ENCODE measurements at regions not wholly inside any gene's neighbourhood (a gene's known extent, or its start where the extent isn't known, plus 50 kb on each side); places are given as distances from the start of the nearest gene placed in this dataset.
"Not testable (repeated sequence)": the region's sequence is repeated elsewhere in the genome, so short reads cannot be mapped to it uniquely, and the experiment has no call there.

DNA sequence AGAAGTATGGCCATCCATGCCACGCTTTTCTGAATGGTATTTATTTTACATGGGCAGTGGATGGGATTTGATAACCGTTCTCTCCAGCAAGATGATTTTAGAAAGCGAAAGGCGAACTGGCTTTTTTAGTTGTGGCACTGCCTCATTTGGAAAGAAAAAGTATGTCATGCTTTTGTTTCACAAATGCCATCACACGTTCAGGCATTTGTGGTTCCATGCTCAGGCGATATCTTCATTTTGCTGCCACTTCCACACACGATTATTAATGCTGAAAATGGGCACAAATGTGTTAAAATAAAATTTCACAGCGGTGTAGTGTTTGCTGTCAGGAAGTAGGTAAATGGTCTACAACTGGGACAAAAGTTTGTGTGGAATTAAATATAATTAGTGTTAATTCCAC is 328.1 kb downstream of the BCL2L11 start:
- DNase-seq (ENCODE audit: low spot score) = not testable (repeated sequence)

DNA sequence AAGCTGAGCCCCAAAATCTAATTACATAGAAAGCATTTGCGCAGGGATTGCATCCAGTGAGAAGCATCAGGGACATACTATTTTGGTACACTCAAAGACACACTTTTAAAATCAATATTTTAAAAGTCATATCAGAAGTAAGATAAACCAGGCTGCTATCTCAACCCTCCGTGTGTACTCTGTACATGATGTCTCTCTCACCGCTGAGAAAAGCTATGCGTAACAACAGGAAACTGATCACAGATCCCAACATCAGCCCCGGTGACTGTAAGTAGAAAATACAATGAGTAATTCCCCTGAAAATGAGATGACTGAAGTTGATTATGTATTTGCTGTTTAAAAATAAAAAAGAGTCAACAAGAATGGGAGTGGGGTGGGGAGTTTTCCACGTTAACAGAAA is 329.8 kb downstream of the BCL2L11 start:
- peak; percentile 16 for DNase-seq (ENCODE audit: low spot score)

DNA sequence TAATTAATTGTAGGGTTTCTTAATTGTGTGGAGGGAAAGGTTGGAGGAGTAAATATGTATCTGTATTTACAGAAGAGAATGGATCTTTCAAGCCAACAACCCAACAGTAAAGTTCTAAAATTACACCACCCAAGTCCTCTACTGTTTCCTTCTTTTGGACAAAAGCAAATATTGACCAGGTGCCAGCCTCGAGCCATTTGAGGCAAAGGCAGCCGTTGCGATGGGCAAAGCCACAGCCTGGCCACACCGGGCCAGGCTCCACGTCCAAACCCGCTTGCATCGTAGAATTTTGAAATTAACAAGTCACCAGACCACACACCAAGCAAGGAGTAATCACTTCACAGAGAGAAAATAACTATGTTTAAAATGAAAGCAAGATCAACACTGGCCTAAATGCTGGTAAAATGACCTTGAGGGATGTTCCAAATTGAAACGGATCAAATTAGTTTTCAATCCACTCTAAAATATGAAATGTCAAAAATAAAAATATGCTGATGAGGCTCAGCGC is 331.0 kb downstream of the BCL2L11 start:
- DNase-seq (ENCODE audit: low spot score) = not testable (repeated sequence)

DNA sequence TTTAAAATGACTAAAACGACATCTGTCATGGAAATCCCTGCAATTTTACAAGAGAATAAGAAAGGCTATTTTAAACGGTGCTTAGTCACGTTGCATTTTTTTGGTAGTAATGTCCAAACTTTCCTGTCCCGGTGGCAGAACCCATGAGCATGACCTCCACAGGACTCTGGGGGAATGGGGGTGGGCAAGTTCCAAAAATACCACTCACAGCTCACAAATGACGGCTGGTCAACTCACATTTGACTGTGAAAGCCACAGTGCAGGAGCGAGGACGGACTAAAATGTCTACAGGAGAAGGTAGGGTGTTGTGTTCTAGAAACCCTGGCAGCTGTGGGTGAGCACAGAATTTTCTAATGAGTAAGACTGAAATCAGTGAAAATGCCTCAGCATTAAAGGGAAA is 331.5 kb downstream of the BCL2L11 start:
- DNase-seq (ENCODE audit: low spot score) = not testable (repeated sequence)

DNA sequence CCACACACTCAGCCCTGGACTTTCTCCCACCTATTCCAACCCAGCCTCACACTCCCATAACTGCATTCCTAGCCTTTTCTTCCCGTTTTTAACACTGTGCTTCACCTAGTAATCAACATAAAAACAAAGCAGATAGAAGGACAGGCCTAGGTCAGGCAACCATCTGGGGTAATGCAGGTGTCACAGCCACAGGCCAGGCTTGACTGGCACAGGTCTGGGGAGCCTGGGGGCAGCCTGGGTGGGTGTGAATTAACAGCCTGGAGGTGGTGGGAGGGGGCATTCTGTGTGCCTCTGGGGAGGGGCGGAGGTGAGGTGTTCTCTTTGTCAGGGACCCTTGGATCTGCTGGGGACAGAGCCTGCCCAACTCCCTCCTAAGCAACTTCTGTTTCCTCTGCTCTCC is 332.6 kb downstream of the BCL2L11 start:
- DNase-seq (ENCODE audit: low spot score) = not testable (repeated sequence)

DNA sequence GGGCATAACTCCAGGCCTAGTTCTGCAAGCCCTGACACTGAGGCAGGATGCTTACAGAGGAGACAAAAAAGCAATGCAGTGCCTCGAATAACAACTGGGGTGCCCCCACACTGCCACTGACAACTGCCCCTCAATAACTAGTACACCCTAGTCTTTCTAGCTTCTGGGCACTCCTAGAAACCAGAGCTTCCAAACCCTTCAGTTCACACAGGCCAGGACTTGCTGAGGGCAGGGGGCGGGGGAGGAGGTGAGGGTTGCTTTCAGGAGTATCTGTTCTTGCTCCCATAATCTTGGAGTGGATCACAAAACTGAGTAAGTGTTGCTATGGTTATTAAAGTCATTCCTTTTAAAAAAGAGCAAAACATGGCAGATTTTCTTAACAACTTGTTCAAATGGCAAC is 333.1 kb downstream of the BCL2L11 start:
- not testable (repeated sequence) for DNase-seq (ENCODE audit: low spot score)

DNA sequence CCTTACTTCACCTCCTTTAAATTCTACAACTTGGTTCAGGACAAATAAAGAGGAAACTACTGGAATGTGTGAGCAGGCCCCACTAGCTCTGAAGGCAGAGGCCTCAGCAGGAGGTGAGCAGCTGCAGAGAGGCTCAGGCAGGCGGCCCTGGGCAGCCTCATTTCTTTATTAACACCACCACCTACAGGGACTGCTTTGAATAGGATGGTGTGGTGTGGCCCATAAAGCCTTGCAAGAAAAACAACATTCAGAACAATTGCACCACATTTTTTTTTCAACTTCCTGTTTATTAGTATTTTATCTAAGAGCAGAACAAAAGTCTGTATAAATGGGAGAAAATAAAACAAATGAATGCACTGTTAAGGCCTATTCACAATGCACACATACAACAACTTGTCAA is 333.7 kb downstream of the BCL2L11 start:
- DNase-seq (ENCODE audit: low spot score) = peak; percentile 52

DNA sequence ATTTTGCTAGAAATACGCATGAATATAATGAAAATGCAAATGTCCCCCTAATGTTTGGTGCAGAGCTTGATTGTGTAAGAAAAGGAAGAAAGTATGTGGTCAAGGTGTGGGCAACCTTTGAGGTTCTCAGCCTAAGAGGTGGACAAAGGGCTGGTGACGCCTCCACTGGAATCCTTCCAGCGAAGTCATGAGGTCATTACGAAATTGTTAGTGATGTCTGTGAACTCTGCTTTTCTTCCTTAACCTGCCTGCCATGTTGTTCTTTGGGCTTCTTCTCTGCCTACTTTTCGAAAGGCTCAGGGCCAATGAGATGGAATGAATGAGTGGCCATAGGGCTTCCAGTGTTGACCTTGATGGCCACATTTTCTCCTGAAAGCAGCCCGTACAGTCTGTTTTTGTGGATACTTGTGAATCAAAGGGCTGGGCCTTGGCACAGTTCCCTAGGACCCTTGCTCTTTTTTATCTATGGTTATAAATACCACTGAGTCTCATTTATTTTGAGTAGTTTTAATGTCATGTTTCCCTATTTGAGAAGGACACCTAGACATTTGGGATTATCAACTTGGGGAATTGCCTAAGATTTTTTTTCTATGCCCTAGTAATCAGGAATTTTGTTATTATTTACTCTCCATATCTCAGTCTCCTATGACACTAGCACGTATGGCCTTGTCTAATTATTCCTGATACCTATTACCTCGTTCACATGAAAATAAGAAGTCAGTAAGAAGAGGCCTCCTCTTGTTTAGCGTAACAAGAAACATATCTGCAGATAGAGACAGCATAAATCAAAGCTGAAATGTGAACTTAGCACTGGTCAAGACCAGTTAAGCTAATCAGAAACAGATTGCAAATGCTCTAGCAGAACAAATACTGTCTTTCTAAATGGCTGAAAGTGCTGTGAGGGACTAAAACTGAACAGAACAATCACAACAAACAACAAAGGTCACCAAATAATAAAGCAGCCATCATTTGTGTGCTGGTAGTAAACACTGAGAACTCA is 334.6 kb downstream of the BCL2L11 start:
- DNase-seq (ENCODE audit: low spot score) = not testable (repeated sequence)

DNA sequence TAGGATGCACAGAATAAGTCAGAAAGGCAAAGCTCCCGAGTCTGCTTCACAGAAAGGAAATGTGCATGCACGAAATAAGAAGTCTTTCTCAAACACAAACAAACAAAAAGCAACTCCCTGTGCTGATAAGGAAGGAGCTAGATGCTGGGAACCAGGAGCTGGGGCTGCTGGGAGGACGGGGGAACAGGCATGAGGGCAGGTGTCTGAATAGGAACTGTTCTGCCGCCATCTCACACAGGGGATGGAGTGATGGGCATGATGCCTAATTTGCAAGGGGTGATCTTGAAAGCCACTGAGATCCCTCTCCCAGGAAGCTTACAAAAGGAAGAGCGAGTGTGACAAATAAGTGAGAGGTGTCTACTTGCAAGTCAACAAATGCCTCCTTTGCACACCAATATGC is 336.5 kb downstream of the BCL2L11 start:
- not testable (repeated sequence) for DNase-seq (ENCODE audit: low spot score)

DNA sequence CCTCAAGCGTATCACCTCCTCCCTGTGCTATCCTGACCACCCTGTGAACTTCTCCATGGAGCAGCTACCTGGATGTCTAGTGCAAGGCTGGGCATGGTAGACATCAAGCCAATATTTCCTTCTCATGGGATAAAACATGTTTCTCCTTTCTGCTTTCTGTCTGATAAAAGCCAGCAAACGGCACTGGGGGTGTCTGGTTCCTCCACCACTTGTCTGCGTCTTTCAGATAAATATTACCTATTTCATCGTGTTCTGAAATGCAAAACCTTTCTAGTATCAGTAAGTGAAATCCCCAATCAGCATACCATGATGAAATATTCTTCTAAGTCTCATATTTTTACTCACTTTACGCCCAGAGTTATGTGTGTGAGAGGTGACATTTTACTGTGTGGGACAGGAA is 340.2 kb downstream of the BCL2L11 start:
- DNase-seq (ENCODE audit: low spot score) = not testable (repeated sequence)

DNA sequence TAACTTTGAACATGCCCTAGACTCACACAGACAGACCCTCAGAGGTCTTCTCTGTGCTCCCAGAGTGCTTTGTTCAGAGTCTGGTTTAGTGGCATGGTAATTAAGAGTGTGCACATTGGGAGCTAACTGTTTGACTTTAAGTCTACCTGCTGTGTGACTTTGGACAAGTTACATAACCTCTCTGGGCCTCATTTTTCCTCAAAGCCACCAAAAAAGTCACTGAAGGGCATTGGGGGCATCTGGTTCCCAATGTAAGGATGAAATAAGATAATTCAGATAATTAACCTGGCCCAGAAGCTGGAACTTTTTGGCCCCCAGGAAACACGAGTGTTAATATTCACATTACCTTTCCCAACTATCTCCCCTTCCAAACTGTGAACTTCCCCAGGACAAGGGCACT is 341.1 kb downstream of the BCL2L11 start:
- DNase-seq (ENCODE audit: low spot score) = not testable (repeated sequence)

DNA sequence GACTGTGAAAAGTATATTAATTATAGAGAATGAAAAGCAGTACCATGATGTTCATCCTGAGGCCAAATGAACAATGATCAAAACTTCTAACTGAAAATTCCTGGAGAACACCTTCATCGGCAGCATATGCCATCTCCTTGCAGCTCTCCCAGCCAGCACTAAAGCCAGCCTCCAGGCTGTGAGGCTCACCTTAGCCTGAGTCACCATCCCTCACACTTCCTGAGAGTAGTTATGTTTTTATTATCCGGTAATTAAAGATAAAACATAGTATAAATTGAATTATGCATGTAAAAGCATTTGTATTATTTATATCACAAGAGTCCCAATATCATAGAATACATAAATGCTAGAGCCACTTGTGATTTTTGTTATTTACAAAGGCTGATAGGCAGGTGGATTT is 341.9 kb downstream of the BCL2L11 start:
- not testable (repeated sequence) for DNase-seq (ENCODE audit: low spot score)

DNA sequence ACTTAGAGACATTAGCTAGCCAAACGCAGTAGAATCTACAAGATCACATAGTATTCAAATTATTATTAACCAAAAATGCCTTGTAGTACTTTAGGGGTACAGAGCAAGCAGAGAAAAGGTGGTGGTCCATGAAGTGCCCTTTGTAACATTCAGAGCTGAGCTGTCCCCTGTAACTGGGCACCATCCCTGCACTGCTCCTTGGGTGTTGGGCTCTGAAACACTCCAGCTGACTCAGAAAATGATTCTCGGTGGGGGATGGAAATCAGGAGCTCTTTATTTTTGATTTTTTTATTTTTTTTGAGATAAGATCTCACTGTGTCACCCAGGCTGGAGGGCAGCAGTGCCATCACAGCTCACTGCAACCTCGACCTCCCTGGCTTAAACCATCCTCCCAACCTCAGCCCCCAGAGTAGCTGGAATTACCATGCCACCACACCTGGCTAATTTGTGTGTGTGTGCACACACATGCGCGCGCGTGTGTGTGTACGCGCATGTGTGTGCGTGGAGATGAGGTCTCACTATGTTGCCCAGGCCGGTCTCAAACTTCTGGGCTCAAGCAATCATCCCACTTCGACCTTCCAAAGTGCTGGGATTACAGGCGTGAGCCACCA is 342.6 kb downstream of the BCL2L11 start:
- DNase-seq (ENCODE audit: low spot score) = not testable (repeated sequence)

DNA sequence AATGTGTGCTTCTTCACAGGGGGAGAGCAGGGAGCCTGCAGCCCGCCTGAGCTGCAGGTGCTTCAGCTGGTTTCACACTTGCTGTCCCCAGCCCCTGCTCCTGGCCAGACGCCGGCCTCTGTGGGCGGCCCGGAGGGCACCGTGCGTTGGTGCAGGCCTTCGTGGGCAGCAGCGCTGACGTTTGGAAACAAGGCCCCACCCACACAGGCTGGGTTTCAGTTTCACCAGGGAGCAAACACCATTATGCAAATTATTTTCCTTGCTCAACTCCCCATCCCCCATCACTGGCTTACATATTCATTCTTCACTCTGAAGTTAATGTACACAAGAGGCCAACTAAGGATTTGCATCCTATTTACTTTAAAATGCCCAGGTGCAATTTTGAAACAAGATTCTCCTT is 343.2 kb downstream of the BCL2L11 start:
- DNase-seq (ENCODE audit: low spot score) = peak; percentile 40

DNA sequence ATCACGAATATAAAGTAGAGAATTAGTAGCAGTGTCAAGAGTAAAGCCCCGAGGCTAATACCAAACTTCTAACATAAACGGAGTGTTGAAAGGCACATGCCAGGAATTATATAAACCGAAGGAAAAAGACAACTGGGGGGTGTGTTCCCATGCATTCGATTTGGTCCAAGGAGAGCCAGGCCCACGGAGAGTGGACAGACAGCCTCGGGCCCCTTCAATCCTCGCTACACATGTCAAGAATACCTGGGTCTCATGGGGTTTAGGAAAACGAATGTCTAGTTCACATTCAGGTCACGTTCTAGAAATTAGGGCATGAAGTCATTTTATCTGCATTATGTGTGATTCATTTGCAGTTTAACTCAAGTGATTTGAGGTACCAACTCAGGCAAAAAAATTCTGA is 343.7 kb downstream of the BCL2L11 start:
- not testable (repeated sequence) for DNase-seq (ENCODE audit: low spot score)

DNA sequence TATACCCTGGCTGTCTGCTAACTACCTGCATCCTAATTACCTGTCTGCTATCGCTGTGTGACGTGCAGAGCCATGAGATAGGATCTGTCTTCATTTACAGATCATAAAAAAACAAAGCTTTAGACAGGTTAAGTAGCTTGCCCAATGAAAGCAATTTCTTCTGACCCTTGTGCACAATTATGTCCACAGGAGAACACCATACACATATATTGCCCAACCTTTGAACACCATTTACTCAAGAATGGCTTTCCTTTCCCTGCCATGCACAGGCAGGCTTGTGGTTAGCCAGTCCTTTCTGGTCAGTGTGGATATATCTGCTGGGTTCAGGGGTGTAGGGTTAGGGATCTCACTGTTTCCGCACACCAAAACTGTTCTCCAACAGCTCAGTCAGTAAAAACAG is 344.8 kb downstream of the BCL2L11 start:
- DNase-seq (ENCODE audit: low spot score) = not testable (repeated sequence)

DNA sequence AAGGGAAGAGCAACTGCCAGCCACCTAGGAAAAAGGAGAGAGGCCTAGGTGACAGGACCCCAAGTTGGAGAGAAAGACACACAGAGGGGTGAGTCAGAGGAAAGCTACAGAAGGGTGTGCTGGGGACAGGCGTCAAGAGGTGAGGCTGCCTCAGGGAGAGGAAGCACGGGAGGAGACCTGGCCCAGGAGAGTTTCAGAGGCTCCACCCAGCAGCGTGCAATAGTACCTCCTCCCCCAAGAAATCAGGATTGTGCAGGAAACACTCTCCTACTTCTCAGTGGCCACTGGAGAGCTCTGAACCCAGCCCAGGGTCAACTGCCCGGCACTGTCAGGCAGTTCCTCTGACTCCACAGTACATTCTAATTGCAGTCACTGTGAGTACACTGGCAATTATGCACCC is 346.0 kb downstream of the BCL2L11 start:
- not testable (repeated sequence) for DNase-seq (ENCODE audit: low spot score)

DNA sequence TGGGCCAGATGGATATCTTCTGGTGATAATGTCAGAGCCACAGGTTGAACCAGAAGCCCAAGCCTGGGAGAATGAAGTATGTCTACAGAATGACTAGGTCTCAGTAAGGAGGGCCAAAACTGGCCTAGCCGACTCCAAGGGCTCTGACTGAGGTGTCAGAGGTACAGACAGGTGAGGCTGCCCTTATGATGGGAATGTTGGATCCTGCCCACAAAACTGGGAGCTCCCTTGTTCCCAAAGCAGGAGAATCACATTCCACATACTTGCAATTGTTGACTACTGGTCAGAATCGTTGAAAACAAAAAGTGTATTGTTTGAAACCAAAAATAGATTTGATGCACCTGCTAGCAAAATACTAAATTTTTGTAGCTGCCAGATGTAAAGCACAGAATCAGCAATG is 350.2 kb downstream of the BCL2L11 start:
- not testable (repeated sequence) for DNase-seq (ENCODE audit: low spot score)

DNA sequence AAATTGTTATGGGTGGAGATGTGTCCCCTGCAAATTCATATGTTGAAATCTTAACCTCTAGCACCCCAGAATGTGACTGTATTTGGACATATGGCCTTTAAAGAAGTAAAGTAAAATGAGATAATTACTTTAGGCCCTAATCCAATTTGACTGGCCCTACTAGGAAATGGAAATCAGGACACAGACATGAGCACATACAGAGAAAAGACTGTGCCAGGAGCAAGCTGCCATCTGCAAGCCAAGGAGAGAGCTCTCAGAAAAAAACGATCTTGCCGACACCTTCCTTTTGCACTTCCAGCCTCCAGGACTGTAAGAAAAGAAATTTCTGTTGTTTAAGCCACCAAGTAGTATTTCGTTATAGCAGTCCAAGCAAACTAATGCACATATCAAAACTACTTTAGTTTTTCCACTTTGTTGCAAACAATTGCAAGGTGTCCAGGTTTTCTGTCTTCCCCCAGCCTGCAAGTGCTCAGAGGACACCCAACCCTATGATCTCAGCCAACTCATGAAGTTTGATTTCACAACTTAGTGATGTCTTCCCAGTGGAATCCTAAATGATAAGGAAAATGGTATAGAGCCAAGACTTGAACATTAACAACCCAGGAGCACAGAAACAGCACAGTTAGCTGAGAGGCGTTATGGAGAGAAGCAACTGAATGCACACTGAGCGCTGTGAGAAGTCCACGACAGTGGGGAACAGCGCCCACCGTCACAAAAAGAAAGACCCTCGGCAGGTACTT is 351.2 kb downstream of the BCL2L11 start:
- not testable (repeated sequence) for DNase-seq (ENCODE audit: low spot score)

DNA sequence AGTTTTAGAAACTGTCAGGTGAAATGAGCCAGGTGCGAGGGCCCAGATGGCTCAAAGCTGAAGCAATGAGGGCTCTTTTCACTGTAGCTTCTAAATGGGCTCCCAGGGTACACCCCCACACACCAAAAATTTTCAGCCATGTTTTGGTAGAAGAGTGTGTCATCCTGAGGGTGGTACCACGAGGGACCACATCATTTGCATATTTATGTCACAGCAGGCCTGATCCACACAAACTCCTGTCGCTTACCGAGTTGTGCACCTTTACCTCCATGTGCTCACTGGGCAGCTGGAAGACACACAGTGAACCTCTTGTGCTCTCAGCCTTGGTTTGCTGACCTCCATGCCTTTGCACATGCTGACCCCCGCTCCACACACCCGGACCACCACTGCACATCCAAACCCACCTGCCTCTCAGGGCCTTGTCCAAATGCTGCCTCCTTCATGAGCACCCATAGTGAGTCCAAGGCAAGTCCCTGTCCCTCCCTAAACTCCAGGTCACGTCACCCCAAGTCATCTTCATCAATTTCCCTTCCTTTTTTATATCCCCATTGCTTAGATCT is 352.2 kb downstream of the BCL2L11 start:
- DNase-seq (ENCODE audit: low spot score) = not testable (repeated sequence)

DNA sequence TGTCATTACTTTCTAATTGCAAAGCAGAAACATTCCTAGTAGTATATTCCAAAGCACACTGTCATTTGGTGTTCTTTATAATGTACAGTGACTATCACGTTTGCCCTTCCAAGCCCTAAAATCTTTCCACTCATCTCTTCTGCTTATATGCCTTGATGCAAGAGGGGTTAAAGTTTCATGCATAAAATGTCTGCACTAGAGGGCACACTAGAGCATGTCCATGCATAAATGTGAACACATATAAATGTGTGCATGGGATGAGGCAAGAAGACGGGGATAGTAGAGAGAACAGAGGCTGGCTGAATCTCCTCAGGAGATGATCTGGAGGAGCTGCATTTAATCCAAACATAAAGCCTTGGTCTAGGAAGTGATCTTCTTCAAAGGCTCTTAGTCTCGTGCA is 352.8 kb downstream of the BCL2L11 start:
- not testable (repeated sequence) for DNase-seq (ENCODE audit: low spot score)

DNA sequence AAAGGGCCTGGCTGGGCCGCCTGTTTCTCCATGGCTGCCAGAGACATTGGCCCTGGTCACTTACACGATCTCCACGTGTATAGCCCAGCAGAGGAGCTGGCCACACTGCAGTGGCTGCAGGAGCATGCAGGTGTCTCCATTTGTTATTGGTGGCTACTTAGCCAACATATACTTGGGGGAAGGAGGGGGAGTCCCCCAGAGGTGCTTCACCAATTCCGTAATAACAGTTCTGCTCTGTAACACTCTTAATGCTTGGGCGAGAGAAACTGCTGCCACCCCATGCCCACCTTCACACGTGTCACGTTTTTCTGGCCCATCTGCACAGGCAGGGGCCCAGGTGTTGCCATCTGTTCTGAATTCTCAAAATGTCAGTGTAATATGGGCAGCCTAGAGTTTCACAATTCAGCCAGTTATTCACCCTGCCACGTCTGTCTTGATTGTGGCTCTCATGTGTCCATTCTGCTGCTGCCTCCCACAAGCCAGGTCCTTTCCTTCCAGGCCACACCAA is 353.5 kb downstream of the BCL2L11 start:
- DNase-seq (ENCODE audit: low spot score) = not testable (repeated sequence)

Data from CD4-positive, alpha-beta T cell treated with Interleukin-15 for 4 hours (primary cell).